K562 (cell line): ENCODE measurements at regions not wholly inside any gene's neighbourhood (a gene's known extent, or its start where the extent isn't known, plus 50 kb on each side); places are given as distances from the start of the nearest gene placed in this dataset.

Experiments
- ATAC-seq: fragments of 200-7000 bp; cut with Tn5 transposase; 3 replicates; pipeline ENCODE4 v1.9.1; 2020; ENCODE audit warnings: moderate library complexity
- BruUV-seq: library from RNA; stranded (reverse); fragments of 400-500 nt; replicated peaks from 2 replicates; lab custom pipeline; 2021; lab: Mats Ljungman, UMichigan
- CTCF ChIA-PET: fragments of 300-600 bp; formaldehyde crosslinking; extraction: SDS; loops from one replicate; lab custom pipeline; 2021; ENCODE audit warnings: low intra/inter-chr PET ratio; lab: Yijun Ruan, JAX
- POLR2A ChIA-PET: fragments of 300-600, 350-650 bp; sonication (Branson Sonifier 250); formaldehyde crosslinking; extraction: SDS; loops from one replicate; lab custom pipeline; 2021; ENCODE audit warnings: antibody characterized with exemption, inconsistent platforms; lab: Yijun Ruan, JAX
- DNase-seq, 4 experiments: peaks; one replicate each; pipeline versions ENCODE4 v3.0.0 to v3.0.0-alpha.2; 2011 to 2018; ENCODE audit warnings: low spot score in 3 of 4, mixed read lengths in 3 of 4; ENCODE audit errors: extremely low read depth in 1 of 4
- FAIRE-seq: peaks from 2 replicates; lab custom pipeline; 2011; peaks lifted over from hg19 to GRCh38; lab: Jason Lieb, UNC
- H2AFZ ChIP-seq: 2 replicates; pipeline ENCODE4 v1.6.0; 2011; ENCODE audit warnings: low read depth, low read length, control low read depth, inconsistent platforms
- H3K27ac ChIP-seq: fragments of 200-600 bp; 3 replicates; pipeline ENCODE4 v1.8.0; 2011; ENCODE audit warnings: low read depth, mild to moderate bottlenecking, control low read depth, inconsistent platforms, low read length, moderate library complexity, mixed read lengths; ENCODE audit errors: extremely low read depth
- H3K27me3 ChIP-seq, 2 experiments: fragments of 300-600 bp in 1 of 2; 2 replicates in 1 of 2; 3 replicates in 1 of 2; pipeline versions ENCODE4 v1.6.0 to v1.8.0; 2011; ENCODE audit warnings: inconsistent platforms in 2 of 2, low read length in 2 of 2, mild to moderate bottlenecking in 1 of 2, mixed read lengths in 1 of 2, moderate library complexity in 1 of 2; ENCODE audit not compliant: control insufficient read depth in 2 of 2, insufficient read depth in 2 of 2
- H3K36me3 ChIP-seq: fragments of 300-600 bp; 3 replicates; pipeline ENCODE4 v1.8.0; 2011; ENCODE audit warnings: mild to moderate bottlenecking, low read length, inconsistent platforms; ENCODE audit not compliant: control insufficient read depth, insufficient read depth
- H3K4me1 ChIP-seq, 2 experiments: fragments of 200-600 bp in 1 of 2; replicated peaks in 1 of 2; 2 replicates in 1 of 2; 3 replicates in 1 of 2; pipeline versions ENCODE4 v1.5.1 to v1.8.0; 2011; ENCODE audit warnings: inconsistent platforms in 2 of 2, low read length in 2 of 2, mild to moderate bottlenecking in 1 of 2, mixed read lengths in 1 of 2, moderate library complexity in 1 of 2; ENCODE audit not compliant: control insufficient read depth in 2 of 2, insufficient read depth in 2 of 2
- H3K4me2 ChIP-seq: 2 replicates; pipeline ENCODE4 v1.6.1; 2011; ENCODE audit warnings: low read length, control low read depth, inconsistent platforms, mixed read lengths; ENCODE audit not compliant: insufficient read depth
- H3K4me3 ChIP-seq: fragments of 200-600 bp; sonication (generic), shearing (Covaris generic); 2 replicates; pipeline ENCODE4 v1.5.1; 2016; ENCODE audit warnings: control low read depth, inconsistent platforms
- H3K79me2 ChIP-seq: fragments of 200-600 bp; 3 replicates; pipeline ENCODE4 v1.8.0; 2011; ENCODE audit warnings: low read length, inconsistent platforms; ENCODE audit not compliant: control insufficient read depth, insufficient read depth
- H3K9ac ChIP-seq, 2 experiments: 2 replicates each; pipeline versions ENCODE4 v1.6.0 to v1.6.1; 2011; ENCODE audit warnings: low read depth in 2 of 2, low read length in 2 of 2, control low read depth in 1 of 2, inconsistent platforms in 1 of 2, mild to moderate bottlenecking in 1 of 2, mixed read lengths in 1 of 2; ENCODE audit not compliant: insufficient read depth in 1 of 2
- H3K9me1 ChIP-seq: one replicate; pipeline ENCODE4 v1.6.0; 2011; ENCODE audit warnings: inconsistent platforms, mild to moderate bottlenecking, low read length, moderate library complexity; ENCODE audit not compliant: control insufficient read depth, insufficient read depth
- H3K9me3 ChIP-seq: replicated peaks from 2 replicates; pipeline ENCODE4 v1.5.1; 2011; ENCODE audit warnings: low read depth, low read length, inconsistent platforms; ENCODE audit not compliant: control insufficient read depth, insufficient read depth
- H4K20me1 ChIP-seq: replicated peaks from 2 replicates; pipeline ENCODE4 v1.6.1; 2011; ENCODE audit warnings: low read length, inconsistent platforms, mixed read lengths; ENCODE audit not compliant: control insufficient read depth, insufficient read depth
- ARID3A ChIP-seq: IDR thresholded peaks from 2 replicates; pipeline ENCODE4 v1.6.1; 2012; ENCODE audit warnings: low read depth, low read length, improper control_type of control experiment, borderline replicate concordance
- BRF1 ChIP-seq: IDR thresholded peaks from 3 replicates; pipeline ENCODE4 v1.6.1; 2011; ENCODE audit warnings: borderline replicate concordance, mild to moderate bottlenecking; ENCODE audit not compliant: insufficient read length; ENCODE audit errors: extremely low read depth
- HDAC6 ChIP-seq: IDR thresholded peaks from 2 replicates; pipeline ENCODE4 v1.6.1; 2012; ENCODE audit warnings: low read depth, mild to moderate bottlenecking, control low read depth, inconsistent platforms, low read length, moderate library complexity
- POLR2H ChIP-seq: IDR thresholded peaks from 2 replicates; pipeline ENCODE4 v1.6.1; 2016; ENCODE audit warnings: missing genetic modification characterization, low read depth, mild to moderate bottlenecking, control low read depth, missing compliant biosample characterization, moderate library complexity
- RREB1 ChIP-seq: fragments of 250-450 bp; sonication (Bioruptor Pico); IDR thresholded peaks from 2 replicates; pipeline ENCODE4 v1.4.0; 2020
- TSC22D4 ChIP-seq: fragments of 450-650 bp; IDR thresholded peaks from 2 replicates; pipeline ENCODE4 v1.6.1; 2016; ENCODE audit warnings: missing genetic modification characterization, missing biosample characterization, control low read depth
- ZNF134 ChIP-seq: fragments of 250-450 bp; sonication (Bioruptor Pico); conservative IDR thresholded peaks from 2 replicates; pipeline ENCODE4 v1.4.0; 2020
- ZNF143 ChIP-seq: sonication (generic); formaldehyde crosslinking; IDR thresholded peaks from 2 replicates; pipeline ENCODE4 v1.9.0; 2022; ENCODE audit warnings: mild to moderate bottlenecking, missing genetic modification reagents
- ZNF23 ChIP-seq: fragments of 250-450 bp; sonication (Bioruptor Pico); IDR thresholded peaks from 2 replicates; pipeline ENCODE4 v1.4.0; 2020; ENCODE audit warnings: mild to moderate bottlenecking
- ZNF518B ChIP-seq: fragments of 250-450 bp; sonication (Bioruptor Pico); IDR thresholded peaks from 2 replicates; pipeline ENCODE4 v1.5.0; 2021; ENCODE audit warnings: mild to moderate bottlenecking, moderate library complexity
- WGBS: fragments of 100-300 bp; shearing (Covaris generic); methylation state at CpG from one replicate; pipeline ENCODE4 v1.1.6; 2016; ENCODE audit warnings: low coverage, mixed read lengths; ENCODE audit not compliant: insufficient coverage; ENCODE audit errors: missing lambda C conversion rate; 5-methylcytosine and 5-hydroxymethylcytosine counted together
- in situ Hi-C: fragments of 300-500 bp; cut with MboI; formaldehyde crosslinking; loops from 4 replicates; pipeline ENCODE4 v1.15.0; 2018; ENCODE audit warnings: inconsistent platforms, mixed read lengths
- intact Hi-C: fragments of 100-400 bp; cut with micrococcal nuclease; formaldehyde crosslinking; loops from 2 replicates; pipeline ENCODE4 v1.14.2; 2022

- no peak for DNase-seq
- no peak for ATAC-seq
- no peaks in the 10 kb centered on the region; a peak in 1 of 5 replicates for H3K4me1 ChIP-seq
- H3K36me3 ChIP-seq: no peaks in the 10 kb centered on the region
- ChIA-PET CTCF (no interaction called here), POLR2A (no interaction called here)
- intact Hi-C loops: no loop called here
- no peak overlapping the region for H3K27ac ChIP-seq
- H3K79me2 ChIP-seq: no peaks in the 10 kb centered on the region
- no peak overlapping the region for H3K4me3 ChIP-seq
- FAIRE-seq: no peak
- no peak overlapping the region for H2AFZ ChIP-seq
- no peak overlapping the region for H3K4me2 ChIP-seq
- no peaks in the 10 kb centered on the region for H3K27me3 ChIP-seq
- in situ Hi-C loops: no loop called here
- H4K20me1 ChIP-seq: no peaks in the 10 kb centered on the region; the same call in 1 of the 2 replicates
- no peak overlapping the region for H3K9ac ChIP-seq
- BruUV-seq: no TSS peak
- WGBS: 19% methylated on average over 2 of the region's 2 CpGs
- H3K9me3 ChIP-seq: no peaks in the 10 kb centered on the region
- no peaks in the 10 kb centered on the region for H3K9me1 ChIP-seq
- TF ChIP-seq ZNF143 (CRISPR knock-in tag): no peak
- TF ChIP-seq RREB1 (CRISPR knock-in tag): no peak
- TF ChIP-seq ZNF518B: no peak
- TF ChIP-seq ARID3A: no peak
- TF ChIP-seq ZNF134 (CRISPR knock-in tag): no peak
- TF ChIP-seq BRF1: no peak
- TF ChIP-seq TSC22D4: no peak
- TF ChIP-seq HDAC6: no peak
- TF ChIP-seq POLR2H (tag): no peak
- TF ChIP-seq ZNF23 (CRISPR knock-in tag): no peak
These were observed 79.7 kb upstream of the CES5A start for GRCh38 chr16:55954906-55955305.
